Chondrocyte (in vitro differentiated cells): ENCODE measurements at regions not wholly inside any gene's neighbourhood (a gene's known extent, or its start where the extent isn't known, plus 50 kb on each side); places are given as distances from the start of the nearest gene placed in this dataset.

Source experiments
- DNase-seq: peaks from one replicate; pipeline ENCODE4 v3.0.0; 2021; ENCODE audit warnings: mixed read lengths, low spot score
- H3K27ac Mint-ChIP-seq: one replicate; pipeline ENCODE4 v1.8.0; 2021; ENCODE audit warnings: mild to moderate bottlenecking, moderate library complexity, mixed read lengths; ENCODE audit not compliant: unreplicated experiment
- H3K27me3 Mint-ChIP-seq: 2 replicates; pipeline ENCODE4 v1.8.0; 2021; ENCODE audit warnings: low read depth, mixed read lengths
- H3K36me3 Mint-ChIP-seq: 2 replicates; pipeline ENCODE4 v1.8.0; 2021; ENCODE audit warnings: low read depth, mixed read lengths
- H3K4me1 Mint-ChIP-seq: 2 replicates; pipeline ENCODE4 v1.8.0; 2021; ENCODE audit warnings: low read depth, mild to moderate bottlenecking, mixed read lengths
- H3K4me3 Mint-ChIP-seq: one replicate; pipeline ENCODE4 v1.8.0; 2021; ENCODE audit warnings: mild to moderate bottlenecking, moderate library complexity, mixed read lengths; ENCODE audit not compliant: unreplicated experiment
- H3K9me3 Mint-ChIP-seq: 2 replicates; pipeline ENCODE4 v1.8.0; 2021; ENCODE audit warnings: low read depth, mixed read lengths
- TF ChIP-seq, protein P1 (sequence below): fragments of 200-600 bp; sonication (generic); IDR thresholded peaks from 2 replicates; pipeline ENCODE4 v1.5.0; 2021; ENCODE audit warnings: antibody characterized with exemption, mild to moderate bottlenecking, moderate library complexity

DNA sequence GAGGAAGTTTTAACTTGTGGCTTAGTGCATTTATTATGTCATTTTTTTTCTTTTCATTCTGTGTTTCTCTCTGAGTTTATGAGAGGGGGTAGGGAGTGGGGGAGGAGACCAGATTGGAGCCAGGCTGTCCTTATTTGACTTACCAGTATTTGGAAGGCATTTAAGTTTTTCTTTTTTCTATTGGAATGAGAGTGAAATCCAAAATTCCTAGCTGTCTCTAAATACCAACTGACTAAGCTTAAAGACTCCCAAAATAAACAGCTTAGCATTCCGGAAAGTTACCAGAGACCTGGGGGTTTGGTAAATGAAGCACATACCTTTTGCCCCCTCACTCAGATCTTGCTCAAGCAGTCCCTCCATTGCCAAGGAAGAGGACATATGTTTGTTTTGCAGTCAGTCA, 581.9 kb upstream of the BRINP1 start:
- H3K9me3 Mint-ChIP-seq = no peaks in the 10 kb centered on the region
- H3K27me3 Mint-ChIP-seq = no peaks in the 10 kb centered on the region
- DNase-seq = no peak
- TF ChIP-seq, protein P1, sequence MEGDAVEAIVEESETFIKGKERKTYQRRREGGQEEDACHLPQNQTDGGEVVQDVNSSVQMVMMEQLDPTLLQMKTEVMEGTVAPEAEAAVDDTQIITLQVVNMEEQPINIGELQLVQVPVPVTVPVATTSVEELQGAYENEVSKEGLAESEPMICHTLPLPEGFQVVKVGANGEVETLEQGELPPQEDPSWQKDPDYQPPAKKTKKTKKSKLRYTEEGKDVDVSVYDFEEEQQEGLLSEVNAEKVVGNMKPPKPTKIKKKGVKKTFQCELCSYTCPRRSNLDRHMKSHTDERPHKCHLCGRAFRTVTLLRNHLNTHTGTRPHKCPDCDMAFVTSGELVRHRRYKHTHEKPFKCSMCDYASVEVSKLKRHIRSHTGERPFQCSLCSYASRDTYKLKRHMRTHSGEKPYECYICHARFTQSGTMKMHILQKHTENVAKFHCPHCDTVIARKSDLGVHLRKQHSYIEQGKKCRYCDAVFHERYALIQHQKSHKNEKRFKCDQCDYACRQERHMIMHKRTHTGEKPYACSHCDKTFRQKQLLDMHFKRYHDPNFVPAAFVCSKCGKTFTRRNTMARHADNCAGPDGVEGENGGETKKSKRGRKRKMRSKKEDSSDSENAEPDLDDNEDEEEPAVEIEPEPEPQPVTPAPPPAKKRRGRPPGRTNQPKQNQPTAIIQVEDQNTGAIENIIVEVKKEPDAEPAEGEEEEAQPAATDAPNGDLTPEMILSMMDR = no peak
- H3K36me3 Mint-ChIP-seq = no peaks in the 10 kb centered on the region
- peak overlapping the region; percentile 62 for H3K27ac Mint-ChIP-seq
- no peak overlapping the region for H3K4me3 Mint-ChIP-seq
- peaks cover 39% of the 10 kb centered on the region for H3K4me1 Mint-ChIP-seq

DNA sequence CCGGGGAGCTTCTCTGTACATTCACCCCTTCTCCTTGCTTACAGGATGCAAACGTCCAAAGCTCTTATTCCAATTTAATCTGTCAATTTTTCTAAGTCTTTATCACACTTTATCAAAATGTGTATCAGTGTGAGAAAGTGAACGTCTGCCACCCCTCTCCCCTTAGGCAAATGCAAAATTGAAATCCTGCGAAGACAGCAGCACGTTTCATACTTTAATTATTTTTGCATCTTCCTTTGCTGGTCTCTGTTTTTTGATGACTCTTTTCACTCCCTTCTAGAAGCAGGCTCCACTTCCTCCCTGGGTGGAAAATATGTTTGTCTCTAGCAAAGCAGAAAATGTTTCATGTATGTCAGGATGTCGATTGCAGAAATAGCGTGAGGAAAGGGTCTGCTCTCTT, 576.5 kb upstream of the BRINP1 start:
- Mint-ChIP-seq H3K4me3 (no peak overlapping the region), H3K27me3 (peaks cover 4% of the 10 kb centered on the region), H3K36me3 (no peaks in the 10 kb centered on the region), H3K4me1 (peaks cover 21% of the 10 kb centered on the region), H3K9me3 (no peaks in the 10 kb centered on the region), H3K27ac (no peak overlapping the region)
- TF ChIP-seq, protein P1 = no peak
- no peak for DNase-seq

DNA sequence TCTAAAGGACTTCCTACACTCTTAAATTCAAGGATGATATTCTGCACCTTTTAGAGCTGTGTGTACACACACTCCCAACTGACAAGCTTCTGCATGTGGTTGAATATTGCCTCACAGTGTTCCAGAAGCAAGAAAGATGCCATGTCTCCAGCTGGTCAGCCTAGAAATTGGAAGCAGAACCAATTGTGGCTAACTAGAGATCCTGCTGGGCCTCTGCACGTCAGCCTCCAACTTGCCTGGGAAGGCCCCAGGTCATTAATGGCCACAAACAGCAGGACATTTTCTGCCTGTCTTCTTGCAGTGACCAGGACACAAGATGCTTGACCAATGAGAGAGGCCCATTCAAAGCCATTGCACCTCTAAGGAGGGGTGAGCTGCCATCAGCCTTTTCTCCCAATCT, 571.9 kb upstream of the BRINP1 start:
- TF ChIP-seq, protein P1 = no peak
- Mint-ChIP-seq H3K4me3 (no peak overlapping the region), H3K27me3 (peaks cover 9% of the 10 kb centered on the region), H3K36me3 (no peaks in the 10 kb centered on the region), H3K4me1 (peaks cover 12% of the 10 kb centered on the region), H3K9me3 (no peaks in the 10 kb centered on the region), H3K27ac (no peak overlapping the region)
- DNase-seq = no peak

DNA sequence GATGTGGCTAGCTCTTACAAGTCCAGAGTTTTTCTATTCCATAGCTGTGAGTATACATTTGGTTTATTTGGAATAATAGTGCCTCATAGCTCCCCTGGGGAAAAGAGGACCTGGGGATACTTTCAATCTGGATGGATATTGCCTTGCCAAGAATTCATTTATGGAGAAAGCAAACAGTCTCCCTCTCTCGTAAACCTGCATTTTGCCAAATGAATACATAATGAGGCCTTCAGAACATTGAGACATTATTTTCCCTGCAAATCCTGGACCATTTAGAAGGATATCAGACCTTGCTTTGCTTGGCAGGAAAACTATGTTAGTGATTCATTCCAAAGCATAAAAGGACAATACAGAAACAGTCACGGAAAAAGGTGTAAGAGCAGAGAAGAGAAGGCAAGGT, 569.6 kb upstream of the BRINP1 start:
- Mint-ChIP-seq H3K4me1 (peaks cover 6% of the 10 kb centered on the region), H3K4me3 (no peak overlapping the region), H3K27ac (no peak overlapping the region), H3K27me3 (peaks cover 9% of the 10 kb centered on the region), H3K9me3 (no peaks in the 10 kb centered on the region), H3K36me3 (no peaks in the 10 kb centered on the region)
- no peak for DNase-seq
- TF ChIP-seq, protein P1 = no peak

DNA sequence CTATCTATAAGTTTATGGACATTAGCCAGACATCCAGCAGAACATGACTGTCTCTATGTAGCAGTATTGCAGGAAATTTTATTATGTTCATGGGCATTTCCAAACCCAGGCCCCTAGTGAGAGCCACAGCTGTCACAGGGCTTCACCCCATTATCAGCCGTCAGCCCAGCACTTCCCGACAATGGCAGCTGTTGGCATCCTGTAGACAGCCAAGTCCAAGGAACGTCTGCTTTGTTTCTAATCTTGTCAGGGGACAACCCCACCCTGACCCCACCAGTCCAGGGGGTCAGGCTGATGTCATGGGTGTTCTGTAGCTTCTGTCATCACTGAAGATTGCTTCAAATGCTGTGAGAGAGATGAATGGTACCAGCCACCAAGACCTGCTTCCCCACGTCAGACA, 565.3 kb upstream of the BRINP1 start:
- peaks cover 13% of the 10 kb centered on the region for H3K27me3 Mint-ChIP-seq

More for the DNA sequence above, 565.3 kb upstream of the BRINP1 start:
- Mint-ChIP-seq H3K4me3 (no peak overlapping the region), H3K27ac (no peak overlapping the region), H3K9me3 (peaks cover 3% of the 10 kb centered on the region), H3K36me3 (no peaks in the 10 kb centered on the region), H3K4me1 (peaks cover 6% of the 10 kb centered on the region)
- TF ChIP-seq, protein P1 = no peak
- DNase-seq = no peak
